ENCODE measurements at regions not wholly inside any gene's neighbourhood (a gene's known extent, or its start where the extent isn't known, plus 50 kb on each side); places are given as distances from the start of the nearest gene placed in this dataset.

GRCh38 chr2:121018136-121019061, 266.6 kb downstream of the TFCP2L1 start:
- Histone ChIP-seq H3K9me3 (ENCODE audit: control insufficient read depth in 1 of 2, insufficient read depth in 1 of 2, low read depth in 1 of 2, low read length in 2 of 2) (no peaks in the 10 kb centered on the region), H3K36me3 (ENCODE audit: control insufficient read depth in 1 of 2, insufficient read depth in 2 of 2, low read length in 2 of 2) (no peaks in the 10 kb centered on the region), H3K9me2 (ENCODE audit: insufficient read depth) (no peaks in the 10 kb centered on the region), H3K4me1 (ENCODE audit: control insufficient read depth in 1 of 2, insufficient read depth in 2 of 2, low read length in 2 of 2) (no peaks in the 10 kb centered on the region), H3K27me3 (ENCODE audit: insufficient read depth, low read length) (no peaks in the 10 kb centered on the region), H3K4me3 (replicated peaks in 1 of 2; ENCODE audit: low read depth in 1 of 2, low read length in 2 of 2) (no peak overlapping the region), H3K9ac (ENCODE audit: low read length) (no peak overlapping the region), H2AFZ (ENCODE audit: low read depth, low read length, poor library complexity, severe bottlenecking) (no peak overlapping the region), H4K20me1 (ENCODE audit: insufficient read depth) (no peaks in the 10 kb centered on the region), H3K27ac (ENCODE audit: low read depth, low read length) (no peak overlapping the region), H3K79me2 (ENCODE audit: insufficient read depth, low read length) (no peaks in the 10 kb centered on the region), H3K4me2 (ENCODE audit: low read length) (no peak overlapping the region)
- ChIA-PET CTCF (no interaction called here), RAD21 (ENCODE audit: low non-redundant PET in 1 of 2, low total read pairs in 2 of 2, uncharacterized antibody in 2 of 2, unreplicated experiment in 2 of 2) (no interaction called here), POLR2A (no interaction called here)
- intact Hi-C loops (cut with micrococcal nuclease) = no loop called here
- TF ChIP-seq EZH2 (IDR thresholded peaks at IDR 0.05) (no peak), CEBPB (IDR thresholded peaks at IDR 0.05; ENCODE audit: low read depth) (no peak), TCF7L2 (IDR thresholded peaks at IDR 0.05; ENCODE audit: borderline replicate concordance, extremely low read depth, insufficient read depth, insufficient read length) (no peak), RAD21 (IDR thresholded peaks at IDR 0.05; ENCODE audit: low read depth) (no peak), YY1 (IDR thresholded peaks at IDR 0.05; ENCODE audit: extremely low read depth, insufficient replicate concordance, low read depth, low read length) (no peak), SRF (IDR thresholded peaks at IDR 0.05; ENCODE audit: low read depth) (no peak), EGR1 (IDR thresholded peaks at IDR 0.05; ENCODE audit: low read depth) (no peak), FOSL1 (IDR thresholded peaks at IDR 0.05; ENCODE audit: low read depth) (no peak), CTCF (IDR thresholded peaks at IDR 0.05 in 2 of 3, conservative IDR thresholded peaks at IDR 0.05 in 1 of 3; ENCODE audit: borderline replicate concordance in 1 of 3, insufficient read depth in 1 of 3, low read depth in 2 of 3, low read length in 2 of 3) (no peak), CBX3 (IDR thresholded peaks at IDR 0.05; ENCODE audit: low read depth) (no peak), ZFX (IDR thresholded peaks at IDR 0.05) (no peak), POLR2AphosphoS5 (IDR thresholded peaks at IDR 0.05; ENCODE audit: low read depth, low read length) (no peak)
- no peak for DNase-seq (ENCODE audit: low read depth, low spot score)
- BruUV-seq (replicated peaks) = no TSS peak
- no peak for ATAC-seq
